ENCODE measurements at regions not wholly inside any gene's neighbourhood (a gene's known extent, or its start where the extent isn't known, plus 50 kb on each side); places are given as distances from the start of the nearest gene placed in this dataset.

DNA sequence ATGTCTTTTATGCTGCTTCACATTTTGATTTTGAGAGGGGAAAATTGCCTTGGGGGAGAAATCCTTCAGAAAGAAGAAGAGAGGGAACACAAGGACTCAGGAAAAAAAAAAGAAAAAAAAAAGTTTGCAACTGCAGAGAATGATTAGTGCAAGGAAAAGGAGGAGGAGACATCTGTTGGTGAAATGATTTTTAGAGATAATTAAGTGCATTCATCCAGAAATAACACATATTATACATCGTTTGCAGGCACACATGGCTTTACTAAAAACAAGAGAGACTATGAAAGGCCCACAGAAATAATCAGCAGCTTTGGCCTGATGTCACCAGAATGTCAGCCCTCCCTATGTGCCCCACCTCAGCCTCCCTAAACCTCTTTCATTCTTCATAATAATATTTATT lies 1058.2 kb downstream of the PCDH9 start:
- H3K9me3 ChIP-seq (ENCODE audit: control insufficient read depth, insufficient read depth, low read length): no peaks in the 10 kb centered on the region
- no peaks in the 10 kb centered on the region for H3K27me3 ChIP-seq (ENCODE audit: control insufficient read depth, insufficient read depth, low read length)
- CTCF ChIA-PET: interaction anchor here (0.7 kb wide), 1 partner anchor 57 kb away, joined by 5 read pairs; no protein-coding TSS in a partner anchor
- TF ChIP-seq, protein P1, sequence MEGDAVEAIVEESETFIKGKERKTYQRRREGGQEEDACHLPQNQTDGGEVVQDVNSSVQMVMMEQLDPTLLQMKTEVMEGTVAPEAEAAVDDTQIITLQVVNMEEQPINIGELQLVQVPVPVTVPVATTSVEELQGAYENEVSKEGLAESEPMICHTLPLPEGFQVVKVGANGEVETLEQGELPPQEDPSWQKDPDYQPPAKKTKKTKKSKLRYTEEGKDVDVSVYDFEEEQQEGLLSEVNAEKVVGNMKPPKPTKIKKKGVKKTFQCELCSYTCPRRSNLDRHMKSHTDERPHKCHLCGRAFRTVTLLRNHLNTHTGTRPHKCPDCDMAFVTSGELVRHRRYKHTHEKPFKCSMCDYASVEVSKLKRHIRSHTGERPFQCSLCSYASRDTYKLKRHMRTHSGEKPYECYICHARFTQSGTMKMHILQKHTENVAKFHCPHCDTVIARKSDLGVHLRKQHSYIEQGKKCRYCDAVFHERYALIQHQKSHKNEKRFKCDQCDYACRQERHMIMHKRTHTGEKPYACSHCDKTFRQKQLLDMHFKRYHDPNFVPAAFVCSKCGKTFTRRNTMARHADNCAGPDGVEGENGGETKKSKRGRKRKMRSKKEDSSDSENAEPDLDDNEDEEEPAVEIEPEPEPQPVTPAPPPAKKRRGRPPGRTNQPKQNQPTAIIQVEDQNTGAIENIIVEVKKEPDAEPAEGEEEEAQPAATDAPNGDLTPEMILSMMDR (IDR thresholded peaks at IDR 0.05; ENCODE audit: low read depth, low read length): no peak
- no peak for DNase-seq (ENCODE audit: low read depth, low spot score)
- POLR2A ChIA-PET: no interaction called here
- H3K4me3 ChIP-seq (ENCODE audit: low read depth, low read length): no peak overlapping the region
- no peak overlapping the region for H3K27ac ChIP-seq (ENCODE audit: low read depth, low read length)

GRCh38 chr13:66162470-66162869 lies 1067.7 kb downstream of the PCDH9 start:
- no peaks in the 10 kb centered on the region for H3K27me3 ChIP-seq (ENCODE audit: control insufficient read depth, insufficient read depth, low read length)
- H3K9me3 ChIP-seq (ENCODE audit: control insufficient read depth, insufficient read depth, low read length): no peaks in the 10 kb centered on the region
- CTCF ChIA-PET: no interaction called here
- DNase-seq (ENCODE audit: low read depth, low spot score): no peak
- no peak overlapping the region for H3K27ac ChIP-seq (ENCODE audit: low read depth, low read length)
- POLR2A ChIA-PET: no interaction called here
- TF ChIP-seq, protein P1 (IDR thresholded peaks at IDR 0.05; ENCODE audit: low read depth, low read length): no peak
- H3K4me3 ChIP-seq (ENCODE audit: low read depth, low read length): no peak overlapping the region

- Histone ChIP-seq H3K27me3 (ENCODE audit: control insufficient read depth, insufficient read depth, low read length) (no peaks in the 10 kb centered on the region), H3K4me3 (ENCODE audit: low read depth, low read length) (no peak overlapping the region), H3K9me3 (ENCODE audit: control insufficient read depth, insufficient read depth, low read length) (no peaks in the 10 kb centered on the region), H3K27ac (ENCODE audit: low read depth, low read length) (no peak overlapping the region)
- CTCF ChIA-PET: no interaction called here
- DNase-seq (ENCODE audit: low read depth, low spot score): no peak
- TF ChIP-seq, protein P1 (IDR thresholded peaks at IDR 0.05; ENCODE audit: low read depth, low read length): no peak
- POLR2A ChIA-PET: no interaction called here
Measured at GRCh38 chr13:66159511-66159910, 1070.6 kb downstream of the PCDH9 start.

DNA sequence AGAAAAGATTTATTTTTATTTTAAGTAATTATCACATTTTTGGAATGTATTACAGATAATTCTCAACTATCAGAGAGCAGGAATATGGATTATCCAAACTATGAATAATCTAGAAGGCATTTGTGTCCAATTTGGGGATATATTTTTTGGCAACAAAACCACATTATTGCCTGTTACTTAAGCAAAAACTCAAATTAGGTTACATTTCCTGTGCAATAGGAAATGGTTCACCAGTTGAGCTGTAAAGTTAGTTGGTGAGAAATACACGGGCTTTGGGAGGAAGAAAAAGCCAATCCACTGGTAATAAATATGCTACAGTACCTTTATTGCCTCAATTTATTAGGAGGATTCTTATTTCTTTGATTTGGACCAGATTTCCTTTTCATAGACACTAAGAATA lies 1075.2 kb downstream of the PCDH9 start:
- Histone ChIP-seq H3K9me3 (ENCODE audit: control insufficient read depth, insufficient read depth, low read length) (no peaks in the 10 kb centered on the region), H3K27me3 (ENCODE audit: control insufficient read depth, insufficient read depth, low read length) (no peaks in the 10 kb centered on the region), H3K4me3 (ENCODE audit: low read depth, low read length) (no peak overlapping the region), H3K27ac (ENCODE audit: low read depth, low read length) (no peak overlapping the region)
- ChIA-PET POLR2A (no interaction called here), CTCF (no interaction called here)
- no peak for DNase-seq (ENCODE audit: low read depth, low spot score)
- TF ChIP-seq, protein P1 (IDR thresholded peaks at IDR 0.05; ENCODE audit: low read depth, low read length): no peak

DNA sequence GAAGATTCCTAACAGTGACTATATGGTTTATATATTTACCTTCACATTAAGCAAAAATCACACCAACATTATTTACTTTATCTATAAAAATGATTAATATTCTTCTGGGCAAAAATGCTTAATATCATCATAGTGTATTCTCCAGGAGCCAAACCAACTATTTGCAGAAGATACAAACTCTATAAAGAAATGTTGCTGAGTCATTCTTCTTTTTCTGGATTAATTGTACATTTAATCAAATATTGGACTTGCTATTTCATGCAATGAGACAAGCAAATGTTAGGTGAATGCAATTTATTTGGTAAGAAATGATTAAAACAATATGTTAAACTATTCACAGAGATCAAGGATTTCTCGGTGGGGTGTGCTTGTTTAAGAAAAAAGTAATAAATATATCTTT lies 1075.8 kb downstream of the PCDH9 start:
- CTCF ChIA-PET: no interaction called here
- Histone ChIP-seq H3K4me3 (ENCODE audit: low read depth, low read length) (no peak overlapping the region), H3K27ac (ENCODE audit: low read depth, low read length) (no peak overlapping the region), H3K9me3 (ENCODE audit: control insufficient read depth, insufficient read depth, low read length) (no peaks in the 10 kb centered on the region), H3K27me3 (ENCODE audit: control insufficient read depth, insufficient read depth, low read length) (no peaks in the 10 kb centered on the region)
- DNase-seq (ENCODE audit: low read depth, low spot score): no peak
- TF ChIP-seq, protein P1 (IDR thresholded peaks at IDR 0.05; ENCODE audit: low read depth, low read length): no peak
- POLR2A ChIA-PET: no interaction called here

Data from AG04450 (cell line).